ENCODE measurements at regions not wholly inside any gene's neighbourhood (a gene's known extent, or its start where the extent isn't known, plus 50 kb on each side); places are given as distances from the start of the nearest gene placed in this dataset.
"Not testable (repeated sequence)": the region's sequence is repeated elsewhere in the genome, so short reads cannot be mapped to it uniquely, and the experiment has no call there.

DNA sequence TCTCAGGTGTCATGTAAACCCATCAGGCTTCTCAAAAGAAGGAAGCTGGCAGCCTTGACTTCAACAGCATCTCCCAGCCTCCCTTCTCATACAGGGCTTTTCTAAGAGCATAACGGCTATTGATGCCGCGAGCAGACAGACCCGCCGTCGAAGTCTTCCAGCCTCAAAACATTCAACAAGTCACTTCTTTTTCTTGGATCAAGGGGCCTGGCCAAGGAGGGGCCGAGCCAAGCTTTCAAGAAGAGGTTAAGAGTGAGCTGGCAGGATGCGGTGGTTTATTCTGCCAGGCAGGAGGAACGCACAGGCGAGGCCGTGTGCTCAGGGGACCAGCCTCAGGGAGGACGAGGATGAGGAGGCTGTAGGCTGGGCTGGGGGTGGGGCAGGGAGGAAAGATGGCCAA is 102.9 kb upstream of the RFLNA start:
- DNase-seq = no peak

DNA sequence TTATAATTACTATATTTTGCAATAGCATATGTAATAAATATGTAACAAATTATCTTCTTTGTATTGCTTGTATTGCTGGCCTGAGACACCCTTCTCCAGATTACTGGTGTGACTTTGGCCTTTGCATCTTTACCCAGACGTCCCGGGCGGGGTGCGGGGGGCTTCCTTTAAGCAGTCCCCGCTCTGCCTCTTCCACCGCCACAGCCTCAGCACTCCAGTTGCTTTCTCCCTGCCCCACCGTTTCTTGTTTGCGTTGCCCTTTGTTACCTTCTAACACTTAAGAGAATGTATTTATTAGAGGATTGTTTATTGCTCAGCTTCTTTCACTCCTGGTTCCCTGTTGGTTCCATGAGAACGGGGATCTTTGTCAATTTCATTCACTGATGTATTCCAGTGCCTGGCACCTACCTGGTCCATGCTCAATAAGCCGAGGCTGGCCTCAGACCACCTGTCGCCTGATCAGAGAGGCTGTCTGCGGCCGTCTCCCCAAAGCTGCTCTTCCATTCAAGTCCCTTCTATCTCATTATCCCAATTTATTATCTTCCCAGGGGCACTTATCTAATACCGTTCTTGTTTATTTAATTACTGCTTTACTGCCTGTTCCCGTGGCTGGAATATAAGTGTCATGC is 100.5 kb upstream of the RFLNA start:
- no peak for DNase-seq

- no peak for DNase-seq
Observed at GRCh38 chr12:124194893-124195566, 99.9 kb upstream of the RFLNA start.

DNA sequence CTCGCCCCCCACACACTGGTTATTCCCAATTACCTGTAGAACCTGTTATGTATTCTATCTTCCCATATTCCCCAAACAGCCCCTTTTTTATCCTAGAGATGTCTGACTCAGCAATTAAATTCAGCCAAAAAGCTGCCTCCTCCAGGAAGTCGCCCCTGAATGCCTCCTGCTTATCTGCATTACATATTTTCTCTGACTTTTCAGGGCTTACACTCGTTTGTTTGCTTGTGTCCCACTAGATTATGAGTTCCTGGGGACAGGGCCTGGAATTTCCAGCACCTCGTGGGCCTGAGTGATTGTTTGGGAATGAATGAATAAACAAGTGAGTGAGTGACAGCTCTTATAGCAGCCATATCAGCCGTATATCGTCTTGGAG is 99.3 kb upstream of the RFLNA start:
- no peak for DNase-seq

DNA sequence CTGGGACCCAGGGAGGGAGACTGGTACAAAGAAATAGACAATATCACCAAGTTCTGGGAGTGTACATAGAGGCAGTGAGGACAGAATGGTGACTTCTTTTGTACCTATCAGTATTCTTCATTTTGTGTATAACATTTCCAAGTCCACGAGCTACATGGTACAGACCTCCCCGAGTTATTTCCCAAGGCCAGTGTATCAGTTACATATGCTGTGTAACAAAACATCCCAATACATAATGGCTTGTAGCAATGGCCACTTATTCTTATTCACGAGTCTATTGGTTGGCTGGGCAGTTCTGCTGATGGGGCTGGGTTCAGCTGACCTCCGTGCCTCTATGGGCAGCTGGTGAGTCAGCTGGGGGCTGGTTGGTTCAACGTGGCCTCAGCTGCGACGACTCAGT is 98.7 kb upstream of the RFLNA start:
- DNase-seq = no peak

GRCh38 chr12:124201248-124201647 is 93.6 kb upstream of the RFLNA start:
- DNase-seq = no peak

GRCh38 chr12:124203176-124203575 is 91.7 kb upstream of the RFLNA start:
- no peak for DNase-seq

GRCh38 chr12:124205405-124205804 is 89.5 kb upstream of the RFLNA start:
- DNase-seq = no peak

- DNase-seq = no peak
Observed at GRCh38 chr12:124207049-124207448, 87.8 kb upstream of the RFLNA start.

- no peak for DNase-seq
Observed at GRCh38 chr12:124207617-124208016, 87.3 kb upstream of the RFLNA start.

DNA sequence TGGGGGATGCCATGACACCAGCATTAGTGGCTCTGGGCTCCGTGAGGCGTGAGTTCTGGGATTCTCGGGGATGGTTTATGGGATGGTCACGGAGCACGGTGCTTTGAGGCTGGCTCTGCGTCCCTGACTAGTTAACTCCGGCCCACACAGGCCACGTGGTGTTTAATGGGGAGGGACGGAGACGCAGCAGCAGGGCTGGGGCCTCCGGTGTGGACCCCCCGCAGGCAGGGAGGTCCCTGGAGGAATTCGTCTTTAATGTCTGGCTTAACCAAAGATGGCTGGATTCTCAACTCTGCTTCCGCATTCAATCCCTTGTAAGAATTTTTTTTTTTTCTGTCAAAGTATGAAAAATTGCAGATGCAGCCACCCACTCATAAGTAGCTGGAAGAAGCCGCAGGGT is 86.4 kb upstream of the RFLNA start:
- no peak for DNase-seq

- no peak for DNase-seq
Observed at GRCh38 chr12:124210991-124211577, 83.8 kb upstream of the RFLNA start.

DNA sequence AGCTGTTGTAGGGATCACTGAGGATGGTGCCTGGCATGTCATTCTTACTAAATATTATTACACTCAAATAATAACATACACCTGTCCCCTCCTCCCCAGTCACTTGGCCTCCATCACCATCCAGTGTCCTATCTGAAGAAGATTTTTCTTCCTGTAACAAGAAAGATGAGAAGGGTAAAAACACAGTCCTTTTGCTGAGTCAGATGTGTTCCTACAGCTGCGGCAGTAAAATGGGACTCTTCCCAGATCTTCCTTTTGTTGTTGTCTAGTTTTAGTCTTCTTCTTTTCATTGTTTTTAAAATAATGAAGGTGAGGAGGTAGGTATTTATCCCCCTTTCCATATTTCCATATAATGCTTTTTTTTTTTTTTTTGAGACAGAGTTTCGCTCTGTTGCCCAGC is 83.1 kb upstream of the RFLNA start:
- DNase-seq = no peak

DNA sequence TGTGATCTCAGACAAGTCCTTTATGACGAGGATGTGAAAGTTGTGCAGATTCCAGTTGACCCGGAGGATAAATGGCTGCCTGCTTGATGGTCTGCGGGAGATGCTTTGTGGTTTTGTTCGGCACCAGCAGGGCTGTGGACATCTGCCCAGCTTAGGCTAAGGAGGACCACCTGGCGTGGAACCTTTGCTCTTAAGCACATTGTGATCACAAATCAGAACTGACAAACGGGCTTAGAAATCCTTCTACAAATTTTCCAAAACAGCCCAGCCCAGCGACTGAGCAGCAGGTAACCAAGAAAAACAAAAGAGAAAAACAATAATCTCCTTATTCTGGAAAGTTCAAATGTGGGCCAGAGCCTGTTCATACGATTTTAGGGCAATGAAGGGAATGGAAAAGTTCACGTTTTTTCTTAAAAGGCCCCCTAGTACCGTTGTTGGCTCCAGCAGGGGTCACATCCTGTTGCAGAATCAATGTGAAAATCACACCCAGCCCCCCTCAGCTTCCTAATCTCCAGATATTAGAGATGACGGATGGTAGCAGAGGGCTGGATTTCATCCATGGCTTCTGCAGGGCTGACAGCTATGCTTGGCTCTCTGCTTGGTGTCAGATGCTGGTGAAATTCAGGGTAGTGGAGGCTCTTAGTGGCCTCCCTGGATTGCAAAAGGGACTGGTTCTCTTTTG is 81.1 kb upstream of the RFLNA start:
- DNase-seq = no peak

- DNase-seq = no peak
Observed at GRCh38 chr12:124214574-124214973, 80.3 kb upstream of the RFLNA start.

DNA sequence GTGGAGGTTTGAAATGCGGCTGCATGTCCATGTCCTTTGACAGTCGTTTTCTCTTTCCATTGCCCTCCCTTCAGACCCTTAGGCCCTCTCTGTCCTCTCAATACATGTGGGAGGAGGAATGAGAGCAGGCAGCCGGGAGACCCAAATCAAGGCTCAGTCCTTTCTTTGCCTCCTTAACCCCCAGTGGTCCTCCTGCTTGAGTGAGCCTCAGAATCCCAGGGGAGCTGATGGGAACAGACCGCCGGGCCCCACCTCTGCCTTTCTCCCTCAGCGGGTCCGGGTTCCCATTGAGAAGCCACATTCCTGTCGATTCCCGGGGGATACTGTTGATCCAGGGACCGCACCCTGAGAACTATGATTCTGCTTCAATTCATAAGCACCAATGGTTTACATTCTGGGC is 77.9 kb upstream of the RFLNA start:
- no peak for DNase-seq

- no peak for DNase-seq
Observed at GRCh38 chr12:124217508-124218242, 77.2 kb upstream of the RFLNA start.

- DNase-seq = no peak
Observed at GRCh38 chr12:124218243-124218560, 76.7 kb upstream of the RFLNA start.

DNA sequence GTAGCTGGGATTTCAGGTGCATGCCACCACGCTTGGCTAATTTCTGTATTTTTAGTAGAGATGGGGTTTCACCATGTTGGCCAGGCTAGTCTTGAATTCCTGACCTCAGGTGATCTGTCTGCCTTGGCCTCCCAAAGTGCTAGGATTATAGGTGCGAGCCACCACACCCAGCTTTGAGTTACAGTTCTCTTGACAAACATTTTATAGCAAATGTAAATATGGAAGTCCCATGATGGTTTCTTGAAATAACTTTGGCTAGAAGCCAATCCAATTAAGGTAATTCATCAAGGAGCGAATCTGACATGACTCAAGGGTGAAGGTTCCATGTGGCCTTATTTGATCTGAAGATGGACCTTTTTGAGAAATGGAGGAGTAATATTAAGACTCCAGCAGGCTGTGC is 76.2 kb upstream of the RFLNA start:
- not testable (repeated sequence) for DNase-seq

DNA sequence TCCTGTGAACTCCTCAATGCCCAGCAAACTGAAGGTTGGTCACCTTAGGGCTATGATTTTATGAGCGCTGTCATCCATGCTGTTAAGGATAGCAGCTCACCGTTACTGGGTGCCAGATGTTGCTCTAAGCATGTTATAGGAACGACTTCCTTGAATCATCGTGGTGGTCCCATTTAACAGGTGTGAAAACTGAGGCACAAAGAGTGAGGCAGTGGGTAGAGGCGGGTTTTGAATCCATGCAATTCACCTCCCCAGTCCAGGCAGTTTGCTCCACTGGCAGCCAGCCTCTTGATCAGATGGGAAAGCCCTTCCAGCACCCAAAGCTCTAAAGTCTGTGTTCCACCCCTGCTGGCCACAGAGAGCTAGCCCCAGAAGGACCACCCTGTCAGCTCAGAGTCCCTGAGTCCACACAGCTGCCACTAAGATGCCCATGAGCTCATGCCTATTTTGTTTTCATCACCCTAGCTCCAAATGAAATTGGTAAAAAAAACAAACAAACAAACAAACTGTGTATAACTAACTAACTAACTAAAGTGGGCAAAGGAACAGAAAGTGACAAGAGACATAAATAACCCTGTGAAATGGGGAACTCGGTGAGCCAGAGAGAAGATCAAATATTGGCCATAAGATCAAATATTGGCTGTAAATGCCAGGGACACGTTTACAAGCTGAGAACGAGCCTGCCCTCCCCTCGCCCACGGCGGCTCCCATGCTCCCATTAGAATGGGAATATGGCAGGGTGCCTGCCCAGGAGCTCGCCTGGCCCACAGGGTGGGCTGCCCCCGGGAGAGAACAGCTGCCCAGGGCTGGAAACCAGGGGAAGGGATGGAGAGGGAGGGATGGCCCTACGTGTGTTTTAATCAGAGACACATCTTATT is 72.3 kb upstream of the RFLNA start:
- no peak for DNase-seq

DNA sequence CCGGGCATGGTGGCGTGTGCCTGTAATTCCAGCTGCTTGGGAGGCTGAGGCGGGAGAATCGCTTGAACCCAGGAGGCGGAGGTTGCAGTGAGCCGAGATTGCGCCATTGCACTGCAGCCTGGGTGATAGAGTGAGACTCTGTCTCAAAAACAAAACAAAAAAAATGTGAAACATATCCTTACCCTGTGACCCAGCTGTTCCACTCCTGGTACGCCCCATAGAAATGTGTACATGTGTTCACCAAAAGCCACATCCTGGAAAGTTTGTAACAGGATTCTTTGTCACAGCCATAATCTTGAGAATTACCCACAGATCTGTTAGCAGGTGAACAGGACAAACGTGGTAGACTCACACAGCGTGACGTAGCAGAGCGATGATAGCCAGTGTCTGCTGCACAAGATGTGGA is 71.2 kb upstream of the RFLNA start:
- not testable (repeated sequence) for DNase-seq

DNA sequence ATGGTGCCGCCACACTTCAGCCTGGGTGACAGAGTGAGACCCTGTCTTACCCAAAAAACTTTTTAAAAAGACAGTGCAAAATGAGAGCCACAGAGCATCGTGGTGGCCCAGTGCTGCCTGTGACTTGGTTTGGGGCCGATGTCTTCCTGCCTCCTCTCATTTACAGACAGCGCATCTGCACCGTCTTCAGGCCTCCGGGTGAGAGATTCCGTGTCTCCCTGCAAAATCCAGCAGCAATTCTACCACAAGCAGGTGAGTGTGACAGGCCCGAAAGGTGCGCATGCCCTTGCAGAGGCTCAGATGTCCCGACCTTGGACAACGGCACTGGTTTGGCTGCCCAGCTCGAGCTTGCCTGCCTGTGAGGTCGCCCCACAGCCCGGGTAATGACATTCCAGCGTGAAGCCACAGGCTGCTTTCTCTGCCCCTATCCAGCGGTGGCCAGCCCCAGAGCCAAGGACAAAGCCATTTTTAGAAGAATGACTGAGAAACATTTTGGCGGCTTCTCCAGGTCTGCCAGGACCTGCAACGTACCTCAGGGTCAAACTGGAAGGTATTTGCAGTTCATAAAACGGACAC is 70.3 kb upstream of the RFLNA start:
- no peak for DNase-seq
